SU-DHL-6 (cell line): ENCODE measurements at regions not wholly inside any gene's neighbourhood (a gene's known extent, or its start where the extent isn't known, plus 50 kb on each side); places are given as distances from the start of the nearest gene placed in this dataset.

Experiments
- H2AFZ ChIP-seq: fragments of 200-600 bp; sonication (generic); 2 replicates; pipeline ENCODE4 v1.6.1; 2014; ENCODE audit warnings: low read depth, mild to moderate bottlenecking, moderate library complexity, mixed read lengths, antibody characterized with exemption, low read length; ENCODE audit not compliant: severe bottlenecking
- H3F3A ChIP-seq: fragments of 200-600 bp; shearing (Covaris generic); 2 replicates; pipeline ENCODE4 v1.6.0; 2016; ENCODE audit warnings: antibody characterized with exemption, mild to moderate bottlenecking; ENCODE audit not compliant: insufficient read depth
- H3K27ac ChIP-seq: fragments of 200-600 bp; sonication (generic); 2 replicates; pipeline ENCODE4 v1.5.1; 2016; ENCODE audit warnings: low read depth, mild to moderate bottlenecking, low read length, moderate library complexity, mixed read lengths
- H3K27me3 ChIP-seq: fragments of 200-600 bp; sonication (generic), shearing (Covaris generic); 2 replicates; pipeline ENCODE4 v1.6.0; 2014; ENCODE audit warnings: mild to moderate bottlenecking, low read length
- H3K36me3 ChIP-seq: fragments of 200-600 bp; sonication (generic); 2 replicates; pipeline ENCODE4 v1.6.1; 2014; ENCODE audit warnings: mild to moderate bottlenecking, low read length, mixed read lengths
- H3K4me2 ChIP-seq: fragments of 300-600, 200-600 bp; shearing (Covaris generic), sonication (generic); 2 replicates; pipeline ENCODE4 v1.6.0; 2014; ENCODE audit warnings: low read length, low read depth, mild to moderate bottlenecking; ENCODE audit not compliant: poor library complexity, severe bottlenecking
- H3K4me3 ChIP-seq: fragments of 200-600 bp; sonication (generic); 2 replicates; pipeline ENCODE4 v1.5.1; 2014; ENCODE audit warnings: antibody characterized with exemption, low read length, mild to moderate bottlenecking, mixed read lengths; ENCODE audit not compliant: insufficient read depth, poor library complexity, severe bottlenecking
- H3K79me2 ChIP-seq: fragments of 200-600 bp; sonication (generic); 2 replicates; pipeline ENCODE4 v1.6.1; 2014; ENCODE audit warnings: mild to moderate bottlenecking, low read length, moderate library complexity; ENCODE audit not compliant: insufficient read depth
- H3K9ac ChIP-seq: fragments of 200-600 bp; sonication (generic); 2 replicates; pipeline ENCODE4 v1.7.0; 2014; ENCODE audit warnings: mild to moderate bottlenecking, low read length
- H3K9me2 ChIP-seq: fragments of 200-600 bp; sonication (generic); replicated peaks from 2 replicates; pipeline ENCODE4 v1.6.1; 2014; ENCODE audit warnings: low read length; ENCODE audit not compliant: insufficient read depth
- H3K9me3 ChIP-seq: fragments of 200-600 bp; sonication (generic); 2 replicates; pipeline ENCODE4 v1.6.1; 2014; ENCODE audit warnings: low read length, mixed read lengths; ENCODE audit not compliant: insufficient read depth
- H4K20me1 ChIP-seq: fragments of 200-600 bp; sonication (generic); 2 replicates; pipeline ENCODE4 v1.6.1; 2014; ENCODE audit warnings: low read depth, mild to moderate bottlenecking, antibody characterized with exemption, low read length, moderate library complexity, mixed read lengths
- CTCF ChIP-seq: fragments of 200-600 bp; sonication (generic); IDR thresholded peaks from one replicate; pipeline ENCODE4 v1.5.1; 2017; ENCODE audit warnings: antibody characterized with exemption, mild to moderate bottlenecking, low read length, moderate library complexity; ENCODE audit not compliant: insufficient read depth, poor library complexity, severe bottlenecking
- EZH2phosphoT487 ChIP-seq: fragments of 200-600 bp; sonication (generic), shearing (Covaris generic); conservative IDR thresholded peaks from 2 replicates; pipeline ENCODE4 v1.6.1; 2018; ENCODE audit warnings: mild to moderate bottlenecking, antibody characterized with exemption, low read length, moderate library complexity, mixed read lengths

GRCh38 chr2:6310256-6311215 lies 555.2 kb downstream of the CMPK2 start:
- Histone ChIP-seq H3F3A (peaks cover 18% of the 10 kb centered on the region), H3K9me3 (no peaks in the 10 kb centered on the region), H3K4me2 (peak overlapping the region; percentile 86), H3K36me3 (no peaks in the 10 kb centered on the region), H3K79me2 (no peaks in the 10 kb centered on the region), H3K27ac (peak overlapping the region; percentile 96), H3K9me2 (no peaks in the 10 kb centered on the region), H2AFZ (peak overlapping the region; percentile 67), H3K9ac (peak overlapping the region; percentile 54), H3K27me3 (no peaks in the 10 kb centered on the region), H3K4me3 (peak overlapping the region; percentile 11), H4K20me1 (no peaks in the 10 kb centered on the region)
- TF ChIP-seq EZH2phosphoT487: no peak
- no peak for TF ChIP-seq CTCF

DNA sequence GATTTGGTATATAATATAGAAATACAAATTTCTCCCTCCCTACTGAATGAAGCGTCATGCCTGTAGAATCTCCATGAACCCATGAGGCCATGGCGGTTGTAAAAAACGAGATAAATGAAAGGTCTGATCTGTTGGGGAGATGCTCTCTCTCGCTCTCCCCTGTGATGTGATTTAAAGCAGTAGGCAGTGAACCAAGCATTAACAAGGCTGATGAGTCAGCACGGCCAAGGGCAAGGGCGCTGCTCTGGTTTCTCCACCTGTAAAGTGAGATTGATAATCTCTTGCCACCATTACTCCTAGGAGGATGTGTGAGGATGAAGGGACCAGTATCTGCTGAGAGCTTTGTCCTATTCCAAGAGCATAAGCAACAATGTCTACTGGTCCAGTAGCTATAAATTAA lies 553.3 kb downstream of the CMPK2 start:
- no peaks in the 10 kb centered on the region for H3K36me3 ChIP-seq
- no peak overlapping the region for H3K4me3 ChIP-seq
- no peaks in the 10 kb centered on the region for H3K27me3 ChIP-seq
- no peak for TF ChIP-seq CTCF
- no peak for TF ChIP-seq EZH2phosphoT487
- H3K9me2 ChIP-seq: no peaks in the 10 kb centered on the region
- peaks cover 18% of the 10 kb centered on the region for H3F3A ChIP-seq
- H3K4me2 ChIP-seq: no peak overlapping the region
- H3K27ac ChIP-seq: no peak overlapping the region
- H2AFZ ChIP-seq: no peak overlapping the region
- H3K9ac ChIP-seq: no peak overlapping the region
- H4K20me1 ChIP-seq: no peaks in the 10 kb centered on the region
- H3K79me2 ChIP-seq: no peaks in the 10 kb centered on the region
- H3K9me3 ChIP-seq: no peaks in the 10 kb centered on the region

DNA sequence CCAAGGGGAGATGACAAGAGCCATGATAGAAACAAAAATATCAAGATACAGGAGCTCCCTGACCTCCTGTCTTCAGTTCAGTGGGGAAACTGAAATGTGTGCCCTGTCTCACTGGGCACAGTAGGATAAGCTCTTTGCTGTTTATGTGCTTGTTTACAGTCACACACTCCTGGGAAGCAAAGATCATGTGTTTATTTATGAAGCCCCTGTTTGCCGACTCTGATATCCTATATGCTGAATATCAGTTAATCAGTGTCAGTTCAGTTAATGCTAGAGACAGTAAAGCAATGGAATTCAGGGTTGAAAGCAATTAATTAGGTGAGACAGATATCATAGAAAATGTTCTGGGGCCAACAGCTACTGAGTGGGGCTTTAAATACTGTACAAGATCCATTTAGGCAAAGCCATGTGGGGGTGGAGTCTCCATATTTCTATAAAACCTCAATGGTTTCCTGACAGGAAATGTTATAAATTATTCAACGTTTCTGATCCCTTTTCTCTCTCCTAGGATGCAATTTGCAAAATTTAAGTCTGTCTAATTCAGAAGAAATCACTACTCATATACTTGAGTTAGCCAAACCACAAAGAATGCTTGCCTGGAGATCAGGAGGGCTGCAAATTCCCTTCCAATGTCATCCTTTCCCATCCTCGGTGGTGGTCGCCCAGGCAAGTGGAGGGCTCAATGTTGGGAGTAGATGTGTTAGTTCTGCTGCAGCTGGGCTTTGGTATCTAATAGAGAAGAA lies 551.3 kb downstream of the CMPK2 start:
- Histone ChIP-seq H2AFZ (no peak overlapping the region), H3K4me2 (no peak overlapping the region), H3F3A (peaks cover 13% of the 10 kb centered on the region), H3K9ac (no peak overlapping the region), H3K4me3 (no peak overlapping the region), H3K36me3 (no peaks in the 10 kb centered on the region), H3K27ac (no peak overlapping the region), H3K9me3 (peaks cover 4% of the 10 kb centered on the region; the same call in 1 of the 2 replicates), H3K79me2 (no peaks in the 10 kb centered on the region), H4K20me1 (no peaks in the 10 kb centered on the region), H3K27me3 (no peaks in the 10 kb centered on the region), H3K9me2 (no peaks in the 10 kb centered on the region)
- TF ChIP-seq CTCF (no peak), EZH2phosphoT487 (no peak)
